B cell (primary cell): ENCODE measurements at regions not wholly inside any gene's neighbourhood (a gene's known extent, or its start where the extent isn't known, plus 50 kb on each side); places are given as distances from the start of the nearest gene placed in this dataset.

Experiments
- ATAC-seq: fragments of 200-7000 bp; cut with Tn5 transposase; one replicate; pipeline ENCODE4 v1.10.0; 2021; ENCODE audit warnings: low read depth, mild to moderate bottlenecking, moderate number of reproducible peaks, moderate library complexity
- CTCF ChIA-PET: fragments of 350-600 bp; sonication (Branson Sonifier 250); formaldehyde crosslinking; loops from one replicate; lab custom pipeline; 2021; ENCODE audit warnings: antibody characterized with exemption, inconsistent platforms; lab: Charles Lee
- POLR2A ChIA-PET: fragments of 350-600 bp; sonication (Branson Sonifier 250); formaldehyde crosslinking; loops from one replicate; lab custom pipeline; 2021; ENCODE audit warnings: antibody characterized with exemption; lab: Charles Lee
- DNase-seq: peaks from one replicate; pipeline ENCODE4 v3.0.0; 2013
- H2AFZ ChIP-seq: 2 replicates; pipeline ENCODE4 v1.6.1; 2012; ENCODE audit warnings: mild to moderate bottlenecking, low read depth, low read length; ENCODE audit not compliant: insufficient read depth, poor library complexity, severe bottlenecking
- H3K27ac ChIP-seq, 2 donors: 1 replicate in 1 of 2; 2 replicates in 1 of 2; pipeline ENCODE4 v1.5.1; 2012 to 2013; ENCODE audit warnings: low read length in 2 of 2, mild to moderate bottlenecking in 2 of 2, moderate library complexity in 1 of 2
- H3K27me3 ChIP-seq, 4 experiments: fragments of 200-600 bp in 1 of 4; sonication (generic) in 1 of 4; replicated peaks in 1 of 4; 1 replicate in 2 of 4; 2 replicates in 2 of 4; pipeline versions ENCODE4 v1.6.1 to v1.7.0; 2013 to 2016; ENCODE audit warnings: low read length in 3 of 4, mild to moderate bottlenecking in 2 of 4, mixed read lengths in 1 of 4, moderate library complexity in 1 of 4; ENCODE audit not compliant: insufficient read depth in 4 of 4, control insufficient read depth in 3 of 4; ENCODE audit errors: control extremely low read depth in 1 of 4
- H3K36me3 ChIP-seq, 2 experiments: replicated peaks in 1 of 2; 1 replicate in 1 of 2; 2 replicates in 1 of 2; pipeline versions ENCODE4 v1.6.1 to v1.7.1; 2013; ENCODE audit warnings: low read length in 1 of 2; ENCODE audit not compliant: insufficient read depth in 2 of 2, control insufficient read depth in 1 of 2; ENCODE audit errors: control extremely low read depth in 1 of 2, extremely low read depth in 1 of 2
- H3K4me1 ChIP-seq, 2 donors: fragments of 200-600 bp in 1 of 2; sonication (generic) in 1 of 2; 1 replicate in 1 of 2; 2 replicates in 1 of 2; pipeline versions ENCODE4 v1.5.1 to v1.6.1; 2013 to 2017; ENCODE audit warnings: low read length in 2 of 2; ENCODE audit not compliant: control insufficient read depth in 2 of 2, insufficient read depth in 2 of 2
- H3K4me2 ChIP-seq: replicated peaks from 2 replicates; pipeline ENCODE3; 2012; ENCODE audit warnings: mild to moderate bottlenecking, low read depth, low read length; ENCODE audit not compliant: poor library complexity, severe bottlenecking
- H3K4me3 ChIP-seq, 5 experiments: fragments of 200-600 bp in 1 of 5; sonication (generic) in 1 of 5; 1 replicate in 3 of 5; 2 replicates in 2 of 5; pipeline versions ENCODE4 v1.5.1 to v1.7.0; 2011 to 2016; ENCODE audit warnings: low read length in 4 of 5, mild to moderate bottlenecking in 4 of 5, low read depth in 2 of 5, control low read depth in 1 of 5, moderate library complexity in 1 of 5; ENCODE audit not compliant: insufficient read depth in 1 of 5; ENCODE audit errors: control extremely low read depth in 1 of 5, extremely low read depth in 1 of 5
- H3K79me2 ChIP-seq: fragments of 200-600 bp; sonication (generic); one replicate; pipeline ENCODE4 v1.6.0; 2016; ENCODE audit warnings: low read length; ENCODE audit not compliant: control insufficient read depth, insufficient read depth
- H3K9ac ChIP-seq: fragments of 200-600 bp; sonication (generic); 2 replicates; pipeline ENCODE4 v1.6.1; 2017; ENCODE audit warnings: mild to moderate bottlenecking, low read length, moderate library complexity
- H3K9me3 ChIP-seq, 3 donors: one replicate each; pipeline versions ENCODE4 v1.6.1 to v1.7.1; 2013; ENCODE audit warnings: low read length in 2 of 3; ENCODE audit not compliant: control insufficient read depth in 2 of 3, insufficient read depth in 1 of 3; ENCODE audit errors: control extremely low read depth in 1 of 3
- H4K20me1 ChIP-seq: 2 replicates; pipeline ENCODE4 v1.6.0; 2012; ENCODE audit warnings: mild to moderate bottlenecking, low read length; ENCODE audit not compliant: insufficient read depth, control insufficient read depth, poor library complexity, severe bottlenecking
- H3K27ac Mint-ChIP-seq: one replicate; pipeline ENCODE4 v1.8.0; 2021; ENCODE audit warnings: mixed read lengths
- H3K27me3 Mint-ChIP-seq: one replicate; pipeline ENCODE4 v1.8.0; 2021; ENCODE audit warnings: mixed read lengths
- H3K4me1 Mint-ChIP-seq: one replicate; pipeline ENCODE4 v1.8.0; 2021; ENCODE audit warnings: mixed read lengths
- H3K4me3 Mint-ChIP-seq: one replicate; pipeline ENCODE4 v1.8.0; 2021; ENCODE audit warnings: mixed read lengths
- H3K9me3 Mint-ChIP-seq: one replicate; pipeline ENCODE4 v1.8.0; 2022; ENCODE audit warnings: mixed read lengths; ENCODE audit not compliant: insufficient read depth
- EZH2 ChIP-seq: IDR thresholded peaks from 2 replicates; pipeline ENCODE4 v1.6.1; 2012; ENCODE audit warnings: borderline replicate concordance, low read depth, mild to moderate bottlenecking, moderate library complexity, low read length; ENCODE audit not compliant: insufficient read depth, poor library complexity, severe bottlenecking
- WGBS: methylation state at CpG from one replicate; pipeline ENCODE4 v1.1.5; 2013; ENCODE audit warnings: missing lambda C conversion rate; ENCODE audit not compliant: insufficient coverage; 5-methylcytosine and 5-hydroxymethylcytosine counted together
- intact Hi-C: fragments of 100-400 bp; cut with micrococcal nuclease; formaldehyde crosslinking; loops from one replicate; pipeline ENCODE4 v1.10.0; 2022
- TF ChIP-seq, protein P1 (sequence below): fragments of 200-600 bp; IDR thresholded peaks from one replicate; pipeline ENCODE4 v1.8.0; 2022; ENCODE audit warnings: antibody characterized with exemption, mild to moderate bottlenecking

DNA sequence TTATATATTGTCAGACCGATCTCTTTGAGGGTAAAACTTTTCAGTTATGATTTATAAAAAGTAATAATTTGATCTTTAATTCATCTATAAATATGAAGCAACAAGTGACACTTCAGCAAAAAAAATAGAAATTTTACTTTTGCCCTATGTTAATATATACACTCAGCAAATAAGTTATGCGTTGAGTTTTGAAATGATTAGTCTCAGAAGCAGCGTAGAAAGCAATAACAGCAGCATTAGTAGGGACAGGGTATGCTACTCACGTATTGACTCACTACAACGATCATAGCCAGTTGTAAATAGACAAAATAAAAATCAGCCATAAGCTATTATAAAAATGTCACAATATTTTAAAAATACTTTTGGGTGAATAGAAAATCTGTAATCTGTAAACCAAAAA, 1229.2 kb downstream of the ADGRL3 start:
- Histone ChIP-seq H3K36me3 (no peaks in the 10 kb centered on the region), H4K20me1 (no peaks in the 10 kb centered on the region), H3K4me1 (no peaks in the 10 kb centered on the region), H3K9me3 (no peaks in the 10 kb centered on the region), H2AFZ (no peak overlapping the region), H3K27ac (no peak overlapping the region), H3K4me2 (no peak overlapping the region), H3K27me3 (no peaks in the 10 kb centered on the region), H3K79me2 (no peaks in the 10 kb centered on the region), H3K4me3 (no peak overlapping the region), H3K9ac (no peak overlapping the region)
- intact Hi-C loops: no loop called here
- ChIA-PET CTCF (no interaction called here), POLR2A (no interaction called here)
- DNase-seq (no peak), ATAC-seq (no peak)
- WGBS: 100% methylated on average over 2 of the region's 5 CpGs
- no peak for TF ChIP-seq EZH2
- TF ChIP-seq, protein P1, sequence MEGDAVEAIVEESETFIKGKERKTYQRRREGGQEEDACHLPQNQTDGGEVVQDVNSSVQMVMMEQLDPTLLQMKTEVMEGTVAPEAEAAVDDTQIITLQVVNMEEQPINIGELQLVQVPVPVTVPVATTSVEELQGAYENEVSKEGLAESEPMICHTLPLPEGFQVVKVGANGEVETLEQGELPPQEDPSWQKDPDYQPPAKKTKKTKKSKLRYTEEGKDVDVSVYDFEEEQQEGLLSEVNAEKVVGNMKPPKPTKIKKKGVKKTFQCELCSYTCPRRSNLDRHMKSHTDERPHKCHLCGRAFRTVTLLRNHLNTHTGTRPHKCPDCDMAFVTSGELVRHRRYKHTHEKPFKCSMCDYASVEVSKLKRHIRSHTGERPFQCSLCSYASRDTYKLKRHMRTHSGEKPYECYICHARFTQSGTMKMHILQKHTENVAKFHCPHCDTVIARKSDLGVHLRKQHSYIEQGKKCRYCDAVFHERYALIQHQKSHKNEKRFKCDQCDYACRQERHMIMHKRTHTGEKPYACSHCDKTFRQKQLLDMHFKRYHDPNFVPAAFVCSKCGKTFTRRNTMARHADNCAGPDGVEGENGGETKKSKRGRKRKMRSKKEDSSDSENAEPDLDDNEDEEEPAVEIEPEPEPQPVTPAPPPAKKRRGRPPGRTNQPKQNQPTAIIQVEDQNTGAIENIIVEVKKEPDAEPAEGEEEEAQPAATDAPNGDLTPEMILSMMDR: no peak
- H3K4me1 Mint-ChIP-seq: no peaks in the 10 kb centered on the region
- no peaks in the 10 kb centered on the region for H3K27me3 Mint-ChIP-seq
- H3K4me3 Mint-ChIP-seq: no peak overlapping the region
- H3K9me3 Mint-ChIP-seq: peaks cover 4% of the 10 kb centered on the region
- H3K27ac Mint-ChIP-seq: no peak overlapping the region

DNA sequence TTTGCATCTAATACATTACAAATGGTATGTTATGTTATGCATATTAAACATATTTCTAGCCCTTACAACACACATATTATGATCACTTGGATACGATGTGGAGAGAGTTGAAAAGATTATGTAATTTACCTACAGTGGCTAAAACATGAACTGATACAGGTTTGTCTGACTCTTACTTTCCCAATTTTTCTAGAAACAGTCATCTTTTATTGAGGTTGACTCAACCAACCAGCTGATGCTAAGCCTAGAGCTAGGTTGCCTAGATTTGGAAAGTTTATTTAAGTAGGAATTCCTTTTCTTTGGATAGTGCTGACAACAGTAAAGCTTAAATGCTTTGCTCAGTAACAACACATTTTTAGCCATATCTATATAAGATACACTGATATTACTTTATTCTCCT, 1215.1 kb downstream of the ADGRL3 start:
- no peaks in the 10 kb centered on the region for H4K20me1 ChIP-seq
- no peaks in the 10 kb centered on the region for H3K27me3 ChIP-seq
- DNase-seq (no peak), ATAC-seq (no peak)
- no peak overlapping the region for H3K27ac ChIP-seq
- intact Hi-C loops: no loop called here
- ChIA-PET POLR2A (no interaction called here), CTCF (no interaction called here)
- Mint-ChIP-seq H3K27ac (no peak overlapping the region), H3K4me3 (no peak overlapping the region), H3K9me3 (peaks cover 6% of the 10 kb centered on the region), H3K27me3 (no peaks in the 10 kb centered on the region), H3K4me1 (no peaks in the 10 kb centered on the region)
- H3K4me1 ChIP-seq: no peaks in the 10 kb centered on the region
- TF ChIP-seq EZH2: no peak
- TF ChIP-seq, protein P1: no peak
- no peak overlapping the region for H3K4me2 ChIP-seq
- H3K9ac ChIP-seq: no peak overlapping the region
- no CpG with 5 or more reads among the region's 1 CpG for WGBS
- no peaks in the 10 kb centered on the region for H3K36me3 ChIP-seq
- no peaks in the 10 kb centered on the region for H3K79me2 ChIP-seq
- H3K4me3 ChIP-seq: no peak overlapping the region
- H3K9me3 ChIP-seq: no peaks in the 10 kb centered on the region
- H2AFZ ChIP-seq: no peak overlapping the region
